NB4 (cell line): ENCODE measurements at regions not wholly inside any gene's neighbourhood (a gene's known extent, or its start where the extent isn't known, plus 50 kb on each side); places are given as distances from the start of the nearest gene placed in this dataset.

ENCODE experiments used
- DNase-seq: peaks from one replicate; pipeline ENCODE4 v3.0.0; 2010; ENCODE audit warnings: low read depth
- H3K4me3 ChIP-seq: one replicate; pipeline ENCODE4 v1.5.1; 2011; ENCODE audit warnings: mild to moderate bottlenecking, low read depth, low read length, moderate library complexity
- MAX ChIP-seq: IDR thresholded peaks from 2 replicates; pipeline ENCODE4 v1.6.1; 2011; ENCODE audit warnings: low read depth, low read length
- MYC ChIP-seq: IDR thresholded peaks from 2 replicates; pipeline ENCODE4 v1.6.1; 2011; ENCODE audit warnings: low read depth, low read length
- POLR2A ChIP-seq: IDR thresholded peaks from 2 replicates; pipeline ENCODE4 v1.6.1; 2011; ENCODE audit warnings: mild to moderate bottlenecking; ENCODE audit not compliant: insufficient read length; ENCODE audit errors: extremely low read depth
- TF ChIP-seq, protein P1 (sequence below): IDR thresholded peaks from one replicate; pipeline ENCODE4 v1.5.1; 2012; ENCODE audit warnings: low read depth, low read length

DNA sequence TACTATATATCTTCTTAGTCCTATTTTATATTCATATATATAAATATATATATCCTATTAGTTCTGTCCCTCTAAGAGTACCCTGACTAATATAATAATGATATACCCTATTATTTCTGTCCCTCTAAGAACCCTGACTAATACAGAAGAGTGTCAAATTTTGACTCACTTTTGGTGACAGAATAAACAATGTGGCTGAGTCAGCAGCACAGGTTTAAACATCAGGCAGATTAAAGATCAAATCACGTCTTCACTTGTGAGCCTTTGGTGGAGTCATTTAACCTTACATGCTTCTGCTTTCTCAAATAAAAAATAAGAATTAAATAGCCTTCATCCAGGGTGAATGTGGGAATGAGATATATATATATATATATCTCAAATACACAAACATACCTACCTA lies 615.9 kb upstream of the GCFC2 start:
- DNase-seq, result no peak
- TF ChIP-seq POLR2A, result no peak
- no peak for TF ChIP-seq MAX
- no peak for TF ChIP-seq MYC
- TF ChIP-seq, protein P1, sequence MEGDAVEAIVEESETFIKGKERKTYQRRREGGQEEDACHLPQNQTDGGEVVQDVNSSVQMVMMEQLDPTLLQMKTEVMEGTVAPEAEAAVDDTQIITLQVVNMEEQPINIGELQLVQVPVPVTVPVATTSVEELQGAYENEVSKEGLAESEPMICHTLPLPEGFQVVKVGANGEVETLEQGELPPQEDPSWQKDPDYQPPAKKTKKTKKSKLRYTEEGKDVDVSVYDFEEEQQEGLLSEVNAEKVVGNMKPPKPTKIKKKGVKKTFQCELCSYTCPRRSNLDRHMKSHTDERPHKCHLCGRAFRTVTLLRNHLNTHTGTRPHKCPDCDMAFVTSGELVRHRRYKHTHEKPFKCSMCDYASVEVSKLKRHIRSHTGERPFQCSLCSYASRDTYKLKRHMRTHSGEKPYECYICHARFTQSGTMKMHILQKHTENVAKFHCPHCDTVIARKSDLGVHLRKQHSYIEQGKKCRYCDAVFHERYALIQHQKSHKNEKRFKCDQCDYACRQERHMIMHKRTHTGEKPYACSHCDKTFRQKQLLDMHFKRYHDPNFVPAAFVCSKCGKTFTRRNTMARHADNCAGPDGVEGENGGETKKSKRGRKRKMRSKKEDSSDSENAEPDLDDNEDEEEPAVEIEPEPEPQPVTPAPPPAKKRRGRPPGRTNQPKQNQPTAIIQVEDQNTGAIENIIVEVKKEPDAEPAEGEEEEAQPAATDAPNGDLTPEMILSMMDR, result no peak
- no peak overlapping the region for H3K4me3 ChIP-seq

DNA sequence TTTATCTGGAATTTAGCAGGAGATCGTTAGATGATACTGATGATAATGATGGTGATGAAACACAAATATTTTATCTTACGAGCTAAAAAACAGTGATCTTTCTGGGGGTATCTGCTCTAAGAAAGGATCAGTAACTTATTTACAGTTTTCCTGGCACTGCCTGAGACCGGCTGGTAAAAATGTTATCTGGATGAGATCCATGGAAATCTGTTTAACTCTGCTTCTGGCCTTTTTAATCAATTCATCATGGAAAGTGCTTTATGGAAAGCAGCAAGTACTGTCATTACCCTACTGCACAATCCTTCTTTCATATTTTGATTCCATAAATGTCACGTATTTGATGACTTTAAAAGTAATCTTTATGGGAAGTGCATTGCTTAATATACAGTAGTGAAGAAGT lies 612.7 kb upstream of the GCFC2 start:
- DNase-seq, result no peak
- H3K4me3 ChIP-seq, result no peak overlapping the region
- TF ChIP-seq MYC, result no peak

GRCh38 chr2:76320716-76321115 lies 610.0 kb upstream of the GCFC2 start:
- TF ChIP-seq POLR2A, result no peak
- TF ChIP-seq MYC, result no peak
- TF ChIP-seq, protein P1, result no peak
- no peak for TF ChIP-seq MAX
- no peak for DNase-seq

DNA sequence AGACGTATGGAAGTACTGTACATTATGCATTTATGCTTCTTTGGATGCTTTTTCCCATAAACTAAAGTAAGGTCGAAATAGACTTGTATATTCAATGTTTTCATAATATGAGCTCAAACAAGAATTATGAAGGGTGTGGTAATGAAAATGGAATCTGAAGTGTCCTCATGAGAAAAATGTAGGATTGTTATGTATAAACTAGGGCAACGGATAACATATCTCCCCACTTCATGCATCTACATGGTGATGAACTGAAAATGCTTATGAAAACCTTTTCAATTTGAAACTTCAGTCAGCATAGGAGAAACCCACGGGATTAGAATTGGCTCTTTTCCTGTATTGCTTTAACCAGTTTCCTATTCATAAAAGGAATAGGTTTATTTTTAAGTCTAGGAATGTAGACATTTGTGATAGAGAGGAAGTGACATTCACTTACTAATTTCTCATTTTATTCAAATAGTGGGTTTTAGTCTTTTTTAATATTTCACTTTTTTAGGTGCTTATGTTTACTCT lies 608.2 kb upstream of the GCFC2 start:
- no peak overlapping the region for H3K4me3 ChIP-seq
- no peak for DNase-seq
- TF ChIP-seq MAX (no peak), MYC (no peak), POLR2A (no peak)
- TF ChIP-seq, protein P1, result no peak

More at GRCh38 chr2:76320716-76321115, 610.0 kb upstream of the GCFC2 start:
- H3K4me3 ChIP-seq, result no peak overlapping the region

DNA sequence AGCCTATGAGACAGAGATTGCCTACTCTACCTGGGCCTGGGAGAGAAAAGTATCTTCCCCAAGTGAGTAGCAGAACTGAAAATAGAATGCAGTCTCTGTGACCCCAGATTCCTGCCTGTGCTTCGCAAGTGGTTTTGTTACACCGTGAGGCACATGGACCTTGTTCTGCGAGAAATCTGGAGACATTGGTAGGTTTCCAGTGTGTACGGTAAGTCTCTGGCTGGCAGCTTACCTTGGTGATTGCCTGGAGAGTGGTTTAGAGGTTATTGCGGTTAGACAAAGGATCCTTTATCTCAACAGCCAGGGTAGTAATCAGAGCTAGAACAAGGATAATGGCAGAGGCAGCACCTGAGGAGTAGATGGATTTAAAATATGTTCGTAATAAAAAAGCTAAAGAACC lies 606.0 kb upstream of the GCFC2 start:
- H3K4me3 ChIP-seq, result no peak overlapping the region
- TF ChIP-seq MYC (no peak), POLR2A (no peak), MAX (no peak)
- TF ChIP-seq, protein P1, result no peak
- DNase-seq, result no peak

DNA sequence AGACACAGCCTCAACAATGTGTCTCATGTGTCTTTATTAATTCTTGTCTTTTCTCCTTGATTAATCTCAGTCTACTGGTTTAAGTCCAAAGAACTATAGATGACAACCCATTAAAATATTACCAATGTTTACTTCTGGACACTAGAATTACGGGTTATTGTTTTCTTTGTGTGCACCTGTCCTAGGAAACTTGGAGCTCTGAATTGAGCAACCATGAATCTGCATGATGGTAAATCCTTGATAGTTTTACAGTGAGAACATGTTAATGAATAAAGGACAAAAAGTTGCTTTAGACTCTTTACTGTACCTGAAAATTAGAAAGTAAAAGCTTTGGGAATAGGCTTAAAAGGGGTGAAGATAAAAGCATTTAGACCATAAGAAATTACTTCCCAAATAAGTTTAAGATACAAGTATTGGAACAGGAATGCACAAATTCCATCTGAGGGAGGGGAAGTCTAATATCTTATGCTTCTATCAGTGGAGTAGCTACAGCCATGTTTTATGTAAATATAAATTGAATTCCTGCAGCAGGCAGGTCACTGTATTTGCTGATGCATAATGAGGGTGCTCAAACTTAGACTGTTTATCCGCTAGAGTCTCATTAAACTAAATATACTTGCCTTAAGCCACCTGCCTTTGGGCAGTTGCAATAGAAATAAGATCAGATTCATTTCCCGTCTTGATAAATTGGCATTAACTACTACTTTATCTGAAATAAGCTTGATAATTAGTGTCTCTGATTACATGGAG lies 603.7 kb upstream of the GCFC2 start:
- TF ChIP-seq, protein P1, result no peak
- TF ChIP-seq POLR2A (no peak), MAX (no peak), MYC (no peak)
- no peak for DNase-seq
- no peak overlapping the region for H3K4me3 ChIP-seq
